Keratinocyte (primary cell): ENCODE measurements at regions not wholly inside any gene's neighbourhood (a gene's known extent, or its start where the extent isn't known, plus 50 kb on each side); places are given as distances from the start of the nearest gene placed in this dataset.

Source experiments
- EZH2 ChIP-seq: IDR thresholded peaks from one replicate; pipeline ENCODE4 v1.6.1; 2012; ENCODE audit warnings: inconsistent platforms, mild to moderate bottlenecking, low read length, moderate library complexity
- TF ChIP-seq, protein P1 (sequence below), 3 experiments: IDR thresholded peaks in 1 of 3; conservative IDR thresholded peaks in 1 of 3; optimal IDR thresholded peaks in 1 of 3; 2 replicates in 2 of 3; 3 replicates in 1 of 3; pipeline versions ENCODE3 to v1.5.1; 2011; ENCODE audit warnings: low read length in 3 of 3, mild to moderate bottlenecking in 3 of 3, moderate library complexity in 2 of 3, control low read depth in 1 of 3, inconsistent platforms in 1 of 3; ENCODE audit not compliant: insufficient read depth in 2 of 3; ENCODE audit errors: extremely low read depth in 1 of 3

- TF ChIP-seq, protein P1, sequence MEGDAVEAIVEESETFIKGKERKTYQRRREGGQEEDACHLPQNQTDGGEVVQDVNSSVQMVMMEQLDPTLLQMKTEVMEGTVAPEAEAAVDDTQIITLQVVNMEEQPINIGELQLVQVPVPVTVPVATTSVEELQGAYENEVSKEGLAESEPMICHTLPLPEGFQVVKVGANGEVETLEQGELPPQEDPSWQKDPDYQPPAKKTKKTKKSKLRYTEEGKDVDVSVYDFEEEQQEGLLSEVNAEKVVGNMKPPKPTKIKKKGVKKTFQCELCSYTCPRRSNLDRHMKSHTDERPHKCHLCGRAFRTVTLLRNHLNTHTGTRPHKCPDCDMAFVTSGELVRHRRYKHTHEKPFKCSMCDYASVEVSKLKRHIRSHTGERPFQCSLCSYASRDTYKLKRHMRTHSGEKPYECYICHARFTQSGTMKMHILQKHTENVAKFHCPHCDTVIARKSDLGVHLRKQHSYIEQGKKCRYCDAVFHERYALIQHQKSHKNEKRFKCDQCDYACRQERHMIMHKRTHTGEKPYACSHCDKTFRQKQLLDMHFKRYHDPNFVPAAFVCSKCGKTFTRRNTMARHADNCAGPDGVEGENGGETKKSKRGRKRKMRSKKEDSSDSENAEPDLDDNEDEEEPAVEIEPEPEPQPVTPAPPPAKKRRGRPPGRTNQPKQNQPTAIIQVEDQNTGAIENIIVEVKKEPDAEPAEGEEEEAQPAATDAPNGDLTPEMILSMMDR (optimal IDR thresholded peaks at IDR 0.05 in 1 of 3, IDR thresholded peaks at IDR 0.05 in 1 of 3, conservative IDR thresholded peaks at IDR 0.05 in 1 of 3; ENCODE audit: extremely low read depth in 1 of 3, insufficient read depth in 2 of 3, low read length in 3 of 3): no peak
- no peak for TF ChIP-seq EZH2
These were observed 228.6 kb upstream of the PIEZO2 start for GRCh38 chr18:11377766-11378540.
